IMR-90 (cell line): ENCODE measurements at regions not wholly inside any gene's neighbourhood (a gene's known extent, or its start where the extent isn't known, plus 50 kb on each side); places are given as distances from the start of the nearest gene placed in this dataset.

Source experiments
- ATAC-seq: fragments of 200-7000 bp; cut with Tn5 transposase; 2 replicates; pipeline ENCODE4 v1.9.1; 2020; ENCODE audit warnings: low read depth, mild to moderate bottlenecking, moderate library complexity
- BruUV-seq: library from RNA; stranded (reverse); fragments of 400-500 nt; replicated peaks from 2 replicates; lab custom pipeline; 2021; lab: Mats Ljungman, UMichigan
- CTCF ChIA-PET: fragments of 300-600 bp; formaldehyde crosslinking; extraction: SDS; loops from one replicate; lab custom pipeline; 2021; ENCODE audit warnings: antibody characterized with exemption; lab: Yijun Ruan, JAX
- POLR2A ChIA-PET: fragments of 300-600 bp; sonication (Branson Sonifier 250); formaldehyde crosslinking; loops from one replicate; lab custom pipeline; 2022; ENCODE audit warnings: antibody characterized with exemption; ENCODE audit not compliant: unreplicated experiment; lab: Charles Lee
- DNase-seq: peaks from one replicate; pipeline ENCODE4 v3.0.0; 2013
- H2AFZ ChIP-seq: replicated peaks from 2 replicates; pipeline ENCODE3; 2013; ENCODE audit warnings: low read length, mild to moderate bottlenecking; ENCODE audit not compliant: poor library complexity
- H2AK5ac ChIP-seq: 2 replicates; pipeline ENCODE4 v1.6.1; 2013; ENCODE audit warnings: low read depth, low read length, inconsistent platforms
- H2AK9ac ChIP-seq: replicated peaks from 2 replicates; pipeline ENCODE3; 2013; ENCODE audit warnings: mild to moderate bottlenecking, low read depth, low read length, moderate library complexity; ENCODE audit not compliant: poor library complexity
- H2BK120ac ChIP-seq: 2 replicates; pipeline ENCODE4 v1.6.1; 2013; ENCODE audit warnings: low read depth, low read length, inconsistent platforms
- H2BK15ac ChIP-seq: 3 replicates; pipeline ENCODE4 v1.6.1; 2013; ENCODE audit warnings: low read depth, low read length, inconsistent platforms
- H2BK20ac ChIP-seq: 2 replicates; pipeline ENCODE4 v1.6.1; 2013; ENCODE audit warnings: low read depth, mild to moderate bottlenecking, inconsistent platforms, low read length, moderate library complexity
- H2BK5ac ChIP-seq: 2 replicates; pipeline ENCODE4 v1.6.1; 2013; ENCODE audit warnings: mild to moderate bottlenecking, low read depth, low read length, inconsistent platforms; ENCODE audit not compliant: poor library complexity, severe bottlenecking
- H3K14ac ChIP-seq: replicated peaks from 2 replicates; pipeline ENCODE4 v1.6.1; 2013; ENCODE audit warnings: low read depth, low read length, inconsistent platforms
- H3K18ac ChIP-seq: 2 replicates; pipeline ENCODE4 v1.6.1; 2013; ENCODE audit warnings: low read depth, low read length, control low read depth
- H3K23ac ChIP-seq: 2 replicates; pipeline ENCODE4 v1.6.1; 2013; ENCODE audit warnings: low read depth, low read length, inconsistent platforms
- H3K27ac ChIP-seq: 2 replicates; pipeline ENCODE4 v1.5.1; 2013; ENCODE audit warnings: mild to moderate bottlenecking, control low read depth, low read length; ENCODE audit not compliant: insufficient read depth
- H3K27me3 ChIP-seq: 2 replicates; pipeline ENCODE4 v1.6.1; 2013; ENCODE audit warnings: low read length; ENCODE audit not compliant: control insufficient read depth, insufficient read depth
- H3K36me3 ChIP-seq: 2 replicates; pipeline ENCODE4 v1.6.1; 2013; ENCODE audit warnings: low read length, mixed read lengths; ENCODE audit not compliant: control insufficient read depth, insufficient read depth
- H3K4ac ChIP-seq: 2 replicates; pipeline ENCODE4 v1.6.1; 2013; ENCODE audit warnings: low read depth, low read length, inconsistent platforms
- H3K4me1 ChIP-seq: 2 replicates; pipeline ENCODE4 v1.6.1; 2013; ENCODE audit warnings: low read length, mixed read lengths; ENCODE audit not compliant: control insufficient read depth, insufficient read depth
- H3K4me2 ChIP-seq: 2 replicates; pipeline ENCODE4 v1.6.1; 2013; ENCODE audit warnings: low read depth, mild to moderate bottlenecking, control low read depth, low read length, moderate library complexity
- H3K4me3 ChIP-seq: 2 replicates; pipeline ENCODE4 v1.5.1; 2013; ENCODE audit warnings: low read depth, mild to moderate bottlenecking, control low read depth, low read length, moderate library complexity; ENCODE audit not compliant: insufficient read depth
- H3K56ac ChIP-seq: 2 replicates; pipeline ENCODE4 v1.6.1; 2013; ENCODE audit warnings: low read length, inconsistent platforms; ENCODE audit not compliant: insufficient read depth; ENCODE audit errors: extremely low read depth
- H3K79me1 ChIP-seq, 2 experiments: 2 replicates each; pipeline ENCODE4 v1.6.1; 2013; ENCODE audit warnings: low read length in 2 of 2, inconsistent platforms in 1 of 2, low read depth in 1 of 2
- H3K9ac ChIP-seq: 2 replicates; pipeline ENCODE4 v1.6.1; 2013; ENCODE audit warnings: low read depth, low read length, control low read depth
- H3K9me1 ChIP-seq: 2 replicates; pipeline ENCODE4 v1.6.1; 2013; ENCODE audit warnings: low read length, inconsistent platforms; ENCODE audit not compliant: insufficient read depth
- H3K9me3 ChIP-seq: 2 replicates; pipeline ENCODE4 v1.6.1; 2013; ENCODE audit warnings: low read length; ENCODE audit not compliant: control insufficient read depth, insufficient read depth
- H4K20me1 ChIP-seq: 2 replicates; pipeline ENCODE4 v1.6.1; 2013; ENCODE audit warnings: low read length, inconsistent platforms; ENCODE audit not compliant: insufficient read depth
- H4K5ac ChIP-seq: 2 replicates; pipeline ENCODE4 v1.6.1; 2013; ENCODE audit warnings: mild to moderate bottlenecking, low read depth, low read length, control low read depth
- H4K8ac ChIP-seq, 2 experiments: 2 replicates each; pipeline ENCODE4 v1.6.1; 2013; ENCODE audit warnings: low read depth in 2 of 2, low read length in 2 of 2, control low read depth in 1 of 2, inconsistent platforms in 1 of 2
- H4K91ac ChIP-seq: 2 replicates; pipeline ENCODE4 v1.6.1; 2013; ENCODE audit warnings: low read depth, low read length, inconsistent platforms; ENCODE audit not compliant: insufficient read depth
- BHLHE40 ChIP-seq: fragments of 150-350 bp; IDR thresholded peaks from 2 replicates; pipeline ENCODE4 v1.6.1; 2016; ENCODE audit warnings: mild to moderate bottlenecking, low read depth, low read length
- CEBPB ChIP-seq: IDR thresholded peaks from 2 replicates; pipeline ENCODE4 v1.6.1; 2012; ENCODE audit warnings: low read depth, low read length, improper control_type of control experiment
- CHD1 ChIP-seq: IDR thresholded peaks from 2 replicates; pipeline ENCODE4 v1.6.1; 2012; ENCODE audit warnings: low read depth, low read length, improper control_type of control experiment
- CTCF ChIP-seq: conservative IDR thresholded peaks from 2 replicates; pipeline ENCODE4 v1.5.1; 2012; ENCODE audit warnings: mild to moderate bottlenecking, low read depth, low read length, improper control_type of control experiment
- ELK1 ChIP-seq: fragments of 150-350 bp; IDR thresholded peaks from 2 replicates; pipeline ENCODE4 v1.6.1; 2016; ENCODE audit warnings: low read depth, mild to moderate bottlenecking, low read length, moderate library complexity, borderline replicate concordance
- FOS ChIP-seq: fragments of 150-350 bp; IDR thresholded peaks from 2 replicates; pipeline ENCODE4 v1.6.1; 2016; ENCODE audit warnings: low read depth, low read length
- MAFK ChIP-seq: IDR thresholded peaks from 2 replicates; pipeline ENCODE4 v1.6.1; 2012; ENCODE audit warnings: low read depth, low read length, improper control_type of control experiment
- MAZ ChIP-seq: IDR thresholded peaks from 2 replicates; pipeline ENCODE4 v1.6.1; 2012; ENCODE audit warnings: low read depth, mild to moderate bottlenecking, low read length, improper control_type of control experiment, moderate library complexity, borderline replicate concordance
- MXI1 ChIP-seq: IDR thresholded peaks from 2 replicates; pipeline ENCODE4 v1.6.1; 2012; ENCODE audit warnings: low read depth, mild to moderate bottlenecking, low read length, moderate library complexity, borderline replicate concordance
- NFE2L2 ChIP-seq: fragments of 150-350 bp; IDR thresholded peaks from 2 replicates; pipeline ENCODE4 v1.6.1; 2016; ENCODE audit warnings: low read depth, mild to moderate bottlenecking, low read length
- POLR2A ChIP-seq: IDR thresholded peaks from 2 replicates; pipeline ENCODE4 v1.6.1; 2012; ENCODE audit warnings: mild to moderate bottlenecking, low read depth, low read length
- RAD21 ChIP-seq: IDR thresholded peaks from 2 replicates; pipeline ENCODE4 v1.6.1; 2012; ENCODE audit warnings: low read length, improper control_type of control experiment
- RCOR1 ChIP-seq: IDR thresholded peaks from 2 replicates; pipeline ENCODE4 v1.6.1; 2012; ENCODE audit warnings: mild to moderate bottlenecking, low read length, improper control_type of control experiment; ENCODE audit not compliant: insufficient replicate concordance
- RFX5 ChIP-seq: IDR thresholded peaks from 2 replicates; pipeline ENCODE4 v1.8.0; 2012; ENCODE audit warnings: low read depth, mild to moderate bottlenecking, low read length, moderate library complexity
- SMC3 ChIP-seq: fragments of 150-350 bp; IDR thresholded peaks from 2 replicates; pipeline ENCODE4 v1.6.1; 2016; ENCODE audit warnings: low read depth, mild to moderate bottlenecking, antibody characterized with exemption, low read length, moderate library complexity
- USF2 ChIP-seq: fragments of 150-350 bp; IDR thresholded peaks from 2 replicates; pipeline ENCODE4 v1.6.1; 2017; ENCODE audit warnings: mild to moderate bottlenecking, antibody characterized with exemption, low read length, low read depth
- WGBS, 2 experiments: methylation state at CpG; one replicate each; pipeline versions ENCODE4 v1.1.5 to v1.1.7; 2013; ENCODE audit warnings: missing lambda C conversion rate in 2 of 2; ENCODE audit not compliant: insufficient read length in 1 of 2; ENCODE audit errors: extremely low coverage in 2 of 2; 5-methylcytosine and 5-hydroxymethylcytosine counted together
- dilution Hi-C: fragments of 300-500 bp; cut with HindIII; formaldehyde crosslinking; loops from one replicate; pipeline ENCODE4 v1.14.3; 2018; ENCODE audit warnings: low sequenced_read_pairs; ENCODE audit not compliant: unreplicated experiment
- in situ Hi-C: fragments of 300-500 bp; cut with MboI; formaldehyde crosslinking; loops from 3 replicates; pipeline ENCODE4 v1.14.3; 2019; ENCODE audit warnings: low sequenced_read_pairs, inconsistent platforms, mixed read lengths
- intact Hi-C: fragments of 100-400 bp; cut with micrococcal nuclease; formaldehyde crosslinking; loops from 2 replicates; pipeline ENCODE4 v1.10.0; 2022

GRCh38 chr5:158499075-158499891 is 600.4 kb downstream of the EBF1 start:
- no peak overlapping the region for H3K4me2 ChIP-seq
- 65% methylated on average over 2 of the region's 10 CpGs; no CpG with 5 or more reads in 1 of the 2 experiments for WGBS, 2 experiments
- no peak overlapping the region for H2AK9ac ChIP-seq
- no peak overlapping the region for H3K18ac ChIP-seq
- no peaks in the 10 kb centered on the region for H3K79me1 ChIP-seq
- in situ Hi-C loops: no loop called here
- no peak overlapping the region for H4K5ac ChIP-seq
- no peak overlapping the region for H3K27ac ChIP-seq
- H2BK120ac ChIP-seq: no peak overlapping the region
- TF ChIP-seq MAZ (no peak), FOS (no peak), POLR2A (no peak), RAD21 (no peak), SMC3 (no peak), CEBPB (no peak), RFX5 (no peak), BHLHE40 (no peak), USF2 (no peak), NFE2L2 (no peak), RCOR1 (no peak), CTCF (no peak), MAFK (no peak), CHD1 (no peak), ELK1 (no peak), MXI1 (no peak)
- H3K9ac ChIP-seq: no peak overlapping the region
- H3K56ac ChIP-seq: no peak overlapping the region
- ATAC-seq (no peak), DNase-seq (no peak)
- H3K4ac ChIP-seq: no peak overlapping the region
- no peaks in the 10 kb centered on the region for H4K20me1 ChIP-seq
- no peak overlapping the region for H2BK20ac ChIP-seq
- H3K9me1 ChIP-seq: no peaks in the 10 kb centered on the region
- H4K8ac ChIP-seq: no peak overlapping the region
- H2AFZ ChIP-seq: no peak overlapping the region
- dilution Hi-C loops: no loop called here
- no peak overlapping the region for H2AK5ac ChIP-seq
- no peak overlapping the region for H2BK5ac ChIP-seq
- no TSS peak for BruUV-seq
- H3K36me3 ChIP-seq: no peaks in the 10 kb centered on the region
- no peak overlapping the region for H3K4me3 ChIP-seq
- H3K14ac ChIP-seq: no peak overlapping the region
- H3K9me3 ChIP-seq: no peaks in the 10 kb centered on the region
- H3K27me3 ChIP-seq: no peaks in the 10 kb centered on the region
- intact Hi-C loops: no loop called here
- H3K4me1 ChIP-seq: no peaks in the 10 kb centered on the region
- H2BK15ac ChIP-seq: no peak overlapping the region
- POLR2A ChIA-PET: no interaction called here
- CTCF ChIA-PET: no interaction called here
- no peak overlapping the region for H4K91ac ChIP-seq
- no peak overlapping the region for H3K23ac ChIP-seq
